DND-41 (cell line): ENCODE measurements at regions not wholly inside any gene's neighbourhood (a gene's known extent, or its start where the extent isn't known, plus 50 kb on each side); places are given as distances from the start of the nearest gene placed in this dataset.

ENCODE experiments used
- ATAC-seq: fragments of 200-7000 bp; cut with Tn5 transposase; 3 replicates; pipeline ENCODE4 v1.9.1; 2021; ENCODE audit warnings: low read depth; ENCODE audit not compliant: insufficient read depth
- DNase-seq: peaks from one replicate; pipeline ENCODE4 v3.0.0-alpha.2; 2020
- H2AFZ ChIP-seq: 2 replicates; pipeline ENCODE4 v1.6.0; 2012; ENCODE audit warnings: low read depth, low read length
- H3K27ac ChIP-seq: 2 replicates; pipeline ENCODE4 v1.5.1; 2012; ENCODE audit warnings: low read length, inconsistent platforms
- H3K27me3 ChIP-seq: fragments of 200-600 bp; sonication (generic); 2 replicates; pipeline ENCODE4 v1.6.0; 2012; ENCODE audit warnings: low read length, mild to moderate bottlenecking, inconsistent platforms; ENCODE audit not compliant: insufficient read depth, poor library complexity
- H3K36me3 ChIP-seq: 2 replicates; pipeline ENCODE4 v1.5.1; 2012; ENCODE audit warnings: low read length, inconsistent platforms; ENCODE audit not compliant: insufficient read depth
- H3K4me1 ChIP-seq: 2 replicates; pipeline ENCODE4 v1.5.1; 2012; ENCODE audit warnings: mild to moderate bottlenecking, low read length; ENCODE audit not compliant: insufficient read depth
- H3K4me2 ChIP-seq: 2 replicates; pipeline ENCODE4 v1.6.0; 2012; ENCODE audit warnings: mild to moderate bottlenecking, moderate library complexity, low read length, inconsistent platforms; ENCODE audit not compliant: insufficient read depth
- H3K4me3 ChIP-seq, 2 experiments: fragments of 200-600 bp in 1 of 2; shearing (Covaris generic) in 1 of 2; 2 replicates each; pipeline ENCODE4 v1.5.1; 2012 to 2016; ENCODE audit warnings: inconsistent platforms in 2 of 2, low read length in 2 of 2, mild to moderate bottlenecking in 2 of 2, low read depth in 1 of 2, moderate library complexity in 1 of 2
- H3K79me2 ChIP-seq: 2 replicates; pipeline ENCODE4 v1.6.0; 2012; ENCODE audit warnings: low read length, inconsistent platforms; ENCODE audit not compliant: insufficient read depth
- H3K9ac ChIP-seq: 2 replicates; pipeline ENCODE4 v1.6.0; 2012; ENCODE audit warnings: low read depth, mild to moderate bottlenecking, inconsistent platforms, low read length, moderate library complexity
- H3K9me3 ChIP-seq: 2 replicates; pipeline ENCODE4 v1.5.1; 2012; ENCODE audit warnings: low read length, moderate library complexity, mild to moderate bottlenecking, inconsistent platforms; ENCODE audit not compliant: insufficient read depth, severe bottlenecking
- H4K20me1 ChIP-seq: 2 replicates; pipeline ENCODE4 v1.6.0; 2012; ENCODE audit warnings: low read length; ENCODE audit not compliant: insufficient read depth
- EZH2 ChIP-seq: IDR thresholded peaks from 3 replicates; pipeline ENCODE4 v1.6.1; 2012; ENCODE audit warnings: borderline replicate concordance, low read depth, mild to moderate bottlenecking, moderate library complexity, low read length, inconsistent platforms; ENCODE audit not compliant: severe bottlenecking
- TF ChIP-seq, protein P1 (sequence below): IDR thresholded peaks from 2 replicates; pipeline ENCODE4 v1.5.1; 2012; ENCODE audit warnings: borderline replicate concordance, low read length, moderate library complexity, mild to moderate bottlenecking; ENCODE audit not compliant: poor library complexity, severe bottlenecking; ENCODE audit errors: extremely low read depth

DNA sequence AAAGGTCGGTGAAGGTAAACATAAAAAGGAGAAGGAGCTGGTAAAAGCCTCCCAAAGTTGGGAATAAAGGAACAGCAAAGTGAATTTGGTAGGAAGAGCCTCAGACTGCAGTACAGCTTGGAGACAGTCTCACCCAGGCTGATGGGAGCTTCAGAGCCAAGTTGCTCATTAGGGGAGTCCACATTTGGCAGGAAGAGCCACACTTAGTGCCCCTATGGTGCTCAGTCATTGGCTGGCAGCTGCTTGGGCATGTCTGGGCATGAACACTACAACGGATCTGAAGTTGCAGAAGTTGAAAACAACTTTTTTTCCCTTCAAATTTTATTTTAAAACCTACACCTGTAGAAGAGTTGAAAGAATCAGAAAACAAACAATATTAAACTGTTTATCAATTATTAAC lies 2497.3 kb downstream of the ARAP2 start:
- no peaks in the 10 kb centered on the region for H4K20me1 ChIP-seq
- H3K9me3 ChIP-seq = no peaks in the 10 kb centered on the region
- H3K79me2 ChIP-seq = no peaks in the 10 kb centered on the region
- peak overlapping the region in 1 of 2 experiments; percentile 28; a peak in 1 of 4 replicates for H3K4me3 ChIP-seq
- DNase-seq (peak; percentile 60), ATAC-seq (peak; percentile 94)
- H3K36me3 ChIP-seq = no peaks in the 10 kb centered on the region
- H3K27ac ChIP-seq = peak overlapping the region; percentile 87
- H3K27me3 ChIP-seq = no peaks in the 10 kb centered on the region
- peaks cover 30% of the 10 kb centered on the region for H3K4me1 ChIP-seq
- H3K9ac ChIP-seq = peak overlapping the region; percentile 47
- H3K4me2 ChIP-seq = peak overlapping the region; percentile 42
- TF ChIP-seq, protein P1, sequence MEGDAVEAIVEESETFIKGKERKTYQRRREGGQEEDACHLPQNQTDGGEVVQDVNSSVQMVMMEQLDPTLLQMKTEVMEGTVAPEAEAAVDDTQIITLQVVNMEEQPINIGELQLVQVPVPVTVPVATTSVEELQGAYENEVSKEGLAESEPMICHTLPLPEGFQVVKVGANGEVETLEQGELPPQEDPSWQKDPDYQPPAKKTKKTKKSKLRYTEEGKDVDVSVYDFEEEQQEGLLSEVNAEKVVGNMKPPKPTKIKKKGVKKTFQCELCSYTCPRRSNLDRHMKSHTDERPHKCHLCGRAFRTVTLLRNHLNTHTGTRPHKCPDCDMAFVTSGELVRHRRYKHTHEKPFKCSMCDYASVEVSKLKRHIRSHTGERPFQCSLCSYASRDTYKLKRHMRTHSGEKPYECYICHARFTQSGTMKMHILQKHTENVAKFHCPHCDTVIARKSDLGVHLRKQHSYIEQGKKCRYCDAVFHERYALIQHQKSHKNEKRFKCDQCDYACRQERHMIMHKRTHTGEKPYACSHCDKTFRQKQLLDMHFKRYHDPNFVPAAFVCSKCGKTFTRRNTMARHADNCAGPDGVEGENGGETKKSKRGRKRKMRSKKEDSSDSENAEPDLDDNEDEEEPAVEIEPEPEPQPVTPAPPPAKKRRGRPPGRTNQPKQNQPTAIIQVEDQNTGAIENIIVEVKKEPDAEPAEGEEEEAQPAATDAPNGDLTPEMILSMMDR = no peak
- no peak for TF ChIP-seq EZH2
- H2AFZ ChIP-seq = peak overlapping the region; percentile 74

DNA sequence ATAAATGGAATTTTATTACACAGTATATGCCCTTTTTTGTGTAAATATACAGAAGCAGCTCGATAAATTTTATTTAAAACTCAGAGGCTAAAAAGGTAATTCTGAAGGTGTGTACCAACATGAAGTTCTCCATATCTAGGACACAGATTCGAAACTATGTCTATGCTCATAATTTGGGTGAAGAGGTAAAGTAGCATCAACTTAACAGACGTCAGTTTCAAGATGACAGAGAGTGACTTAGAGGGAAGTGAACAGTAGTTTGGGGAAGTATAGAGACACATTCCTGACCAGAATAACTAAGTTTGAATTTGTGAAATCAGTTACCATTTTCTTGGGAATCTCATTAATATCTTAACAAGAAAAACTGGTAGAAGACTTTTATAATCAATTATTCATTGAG lies 2493.3 kb downstream of the ARAP2 start:
- ATAC-seq = no peak
- Histone ChIP-seq H4K20me1 (no peaks in the 10 kb centered on the region), H3K4me3 (no peak overlapping the region), H3K9ac (no peak overlapping the region), H3K36me3 (no peaks in the 10 kb centered on the region), H3K4me2 (no peak overlapping the region), H3K27ac (no peak overlapping the region), H2AFZ (no peak overlapping the region), H3K9me3 (no peaks in the 10 kb centered on the region), H3K4me1 (peaks cover 26% of the 10 kb centered on the region), H3K79me2 (no peaks in the 10 kb centered on the region), H3K27me3 (no peaks in the 10 kb centered on the region)
- TF ChIP-seq EZH2 = no peak
- TF ChIP-seq, protein P1 = no peak
- no peak for DNase-seq

DNA sequence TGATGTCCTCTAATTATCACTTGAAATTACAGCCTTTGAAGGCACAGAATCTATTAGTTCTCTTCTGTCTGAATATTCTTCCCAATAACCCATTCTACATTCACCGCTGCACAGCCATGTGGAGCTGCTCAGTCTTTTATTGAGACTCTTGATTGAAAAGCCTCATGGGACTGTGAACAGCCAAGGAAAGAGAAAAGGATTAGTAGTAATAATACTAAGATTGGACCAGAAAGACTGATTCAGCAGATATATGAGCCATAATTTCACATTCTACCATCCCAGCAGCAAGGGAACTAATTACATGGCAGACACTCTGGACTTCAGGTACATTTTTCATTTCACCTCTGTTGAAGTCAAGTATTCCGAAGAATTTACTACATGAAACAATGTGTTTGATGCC lies 2471.7 kb downstream of the ARAP2 start:
- Histone ChIP-seq H3K4me1 (no peaks in the 10 kb centered on the region), H3K27ac (no peak overlapping the region), H3K4me2 (no peak overlapping the region), H3K36me3 (no peaks in the 10 kb centered on the region), H4K20me1 (no peaks in the 10 kb centered on the region), H3K9ac (no peak overlapping the region), H3K79me2 (no peaks in the 10 kb centered on the region), H3K27me3 (no peaks in the 10 kb centered on the region), H2AFZ (no peak overlapping the region), H3K4me3 (no peak overlapping the region), H3K9me3 (peaks cover 2% of the 10 kb centered on the region)
- TF ChIP-seq EZH2 = no peak
- TF ChIP-seq, protein P1 = no peak
- ATAC-seq = no peak
- DNase-seq = no peak
